ENCODE measurements at regions not wholly inside any gene's neighbourhood (a gene's known extent, or its start where the extent isn't known, plus 50 kb on each side); places are given as distances from the start of the nearest gene placed in this dataset.

- no peak for TF ChIP-seq GATA3 (IDR thresholded peaks at IDR 0.05; ENCODE audit: low read depth, low read length)
These were observed 94.5 kb upstream of the PTPN1 start for GRCh38 chr20:50415516-50416268.

DNA sequence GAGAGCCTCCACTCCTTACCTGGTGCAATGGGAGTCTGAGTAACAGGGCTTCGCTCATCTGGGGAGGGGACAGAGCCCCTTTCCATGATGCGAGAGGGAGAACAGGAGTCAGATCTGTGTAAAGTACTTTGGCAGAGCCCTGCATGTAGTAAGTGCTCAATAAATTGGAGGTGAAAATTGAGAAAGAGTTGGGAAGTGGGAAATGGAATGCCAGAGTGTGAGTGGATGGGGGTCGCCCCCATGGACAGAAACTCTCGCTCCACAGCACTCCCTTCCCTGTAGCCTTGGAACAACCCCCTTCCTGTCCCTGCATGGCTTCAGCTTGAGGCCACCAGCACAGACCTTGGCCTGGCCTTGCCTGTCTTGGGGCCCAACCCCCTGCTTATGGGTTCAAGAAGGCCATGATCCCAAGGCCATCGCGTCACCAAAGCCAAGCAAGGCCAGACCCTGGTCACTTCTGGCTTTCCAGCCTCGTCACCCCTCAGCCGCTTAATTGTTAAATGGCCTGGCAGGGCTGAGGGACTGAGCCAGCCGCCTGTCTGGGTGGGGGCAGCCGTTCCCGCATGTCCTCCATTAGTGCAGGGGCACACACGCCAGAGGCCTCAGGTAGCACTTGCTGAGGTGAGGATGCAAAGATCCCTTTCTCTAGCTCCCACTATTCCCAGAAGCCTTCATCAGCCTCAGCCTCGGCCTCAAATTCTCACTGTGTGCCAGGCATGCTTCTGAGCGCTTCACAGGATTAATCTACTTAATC lies 93.7 kb upstream of the PTPN1 start:
- TF ChIP-seq GATA3 (IDR thresholded peaks at IDR 0.05; ENCODE audit: low read depth, low read length) (no peak), GATA2 (IDR thresholded peaks at IDR 0.05; ENCODE audit: low read depth, low read length) (no peak)

GRCh38 chr20:50417023-50417329 lies 93.2 kb upstream of the PTPN1 start:
- no peak for TF ChIP-seq GATA2 (IDR thresholded peaks at IDR 0.05; ENCODE audit: low read depth, low read length)
- no peak for TF ChIP-seq GATA3 (IDR thresholded peaks at IDR 0.05; ENCODE audit: low read depth, low read length)

- TF ChIP-seq GATA2 (IDR thresholded peaks at IDR 0.05; ENCODE audit: low read depth, low read length) (no peak), GATA3 (IDR thresholded peaks at IDR 0.05; ENCODE audit: low read depth, low read length) (no peak)
These were observed 92.5 kb upstream of the PTPN1 start for GRCh38 chr20:50417484-50418235.

DNA sequence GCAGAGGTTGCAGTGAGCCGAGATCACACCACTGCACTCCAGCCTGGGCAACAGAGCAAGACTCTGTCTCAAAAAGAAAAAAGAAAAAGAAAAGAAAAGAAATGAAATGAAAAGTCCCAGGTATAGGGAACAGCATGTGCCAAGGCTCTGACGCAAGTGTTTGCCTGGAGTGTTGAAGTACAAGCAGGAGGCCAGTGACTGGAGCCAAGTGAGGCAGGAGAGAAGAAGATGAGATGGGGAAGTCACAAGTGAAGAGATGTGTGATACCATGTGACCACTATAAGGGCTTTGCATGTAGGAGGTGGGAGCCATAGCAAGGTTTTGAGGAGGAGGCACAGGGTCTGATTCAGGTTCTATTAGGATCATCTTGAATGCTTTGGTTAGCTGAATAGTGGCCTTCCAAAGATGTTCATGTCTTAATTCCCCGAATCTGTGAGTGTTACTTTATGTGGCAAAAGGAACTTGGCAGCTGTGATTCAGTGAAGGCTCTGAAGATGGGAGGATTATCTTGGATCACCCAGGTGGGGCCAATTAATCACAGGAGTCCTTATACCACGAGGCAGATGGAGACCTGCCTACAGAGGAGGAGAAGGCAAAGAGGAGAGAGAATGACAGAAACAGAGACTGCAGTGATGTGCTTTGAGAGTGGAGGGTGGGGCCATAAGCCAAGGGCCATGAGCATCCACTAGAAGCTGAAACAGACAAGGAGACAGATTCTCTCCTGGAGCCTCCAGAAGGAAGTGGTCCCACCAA lies 91.1 kb upstream of the PTPN1 start:
- TF ChIP-seq GATA2 (IDR thresholded peaks at IDR 0.05; ENCODE audit: low read depth, low read length) (no peak), GATA3 (IDR thresholded peaks at IDR 0.05; ENCODE audit: low read depth, low read length) (no peak)

DNA sequence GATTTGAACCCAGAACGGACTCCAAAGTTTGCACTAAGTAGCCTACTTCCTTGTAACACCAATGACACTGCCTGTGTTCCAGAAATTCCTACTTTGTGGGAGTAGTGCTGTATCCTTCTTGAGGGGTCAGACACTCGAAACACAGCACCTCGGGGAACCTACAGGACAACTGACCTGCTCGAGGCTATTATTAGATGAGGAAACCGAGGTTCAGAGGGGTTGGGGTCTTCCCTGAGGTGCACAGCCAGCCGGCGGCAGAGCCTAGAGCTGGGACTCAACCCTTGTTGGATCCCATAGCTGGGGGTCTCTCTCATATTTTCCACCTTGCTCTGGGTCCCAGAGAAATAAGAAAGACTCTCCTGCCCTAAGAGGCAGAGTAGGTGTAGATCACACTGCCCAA lies 89.8 kb upstream of the PTPN1 start:
- no peak for TF ChIP-seq GATA2 (IDR thresholded peaks at IDR 0.05; ENCODE audit: low read depth, low read length)
- no peak for TF ChIP-seq GATA3 (IDR thresholded peaks at IDR 0.05; ENCODE audit: low read depth, low read length)

GRCh38 chr20:50421356-50422340 lies 88.5 kb upstream of the PTPN1 start:
- no peak for TF ChIP-seq GATA2 (IDR thresholded peaks at IDR 0.05; ENCODE audit: low read depth, low read length)
- no peak for TF ChIP-seq GATA3 (IDR thresholded peaks at IDR 0.05; ENCODE audit: low read depth, low read length)

- TF ChIP-seq GATA2 (IDR thresholded peaks at IDR 0.05; ENCODE audit: low read depth, low read length) (no peak), GATA3 (IDR thresholded peaks at IDR 0.05; ENCODE audit: low read depth, low read length) (no peak)
These were observed 86.4 kb upstream of the PTPN1 start for GRCh38 chr20:50423758-50424157.

DNA sequence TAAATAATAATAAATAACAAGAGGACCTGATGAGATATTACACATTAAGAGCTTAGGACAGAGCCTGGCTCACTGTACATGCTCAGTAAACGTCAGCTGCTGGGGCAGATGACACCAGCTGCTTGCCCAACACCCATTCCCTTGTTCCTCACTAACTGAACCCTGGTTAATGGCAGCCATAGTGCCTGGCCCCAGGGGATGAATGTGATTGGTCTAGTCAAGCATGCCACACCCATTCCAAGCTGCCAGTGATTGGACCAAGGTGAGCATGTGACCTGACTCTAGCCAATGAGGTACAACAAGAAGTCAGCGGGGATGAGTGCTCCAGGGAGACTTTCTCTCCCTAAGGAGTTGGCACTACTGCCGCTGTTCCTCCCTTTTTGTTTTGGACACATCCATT lies 85.1 kb upstream of the PTPN1 start:
- TF ChIP-seq GATA3 (IDR thresholded peaks at IDR 0.05; ENCODE audit: low read depth, low read length): no peak
- no peak for TF ChIP-seq GATA2 (IDR thresholded peaks at IDR 0.05; ENCODE audit: low read depth, low read length)

GRCh38 chr20:50426866-50427718 lies 83.1 kb upstream of the PTPN1 start:
- no peak for TF ChIP-seq GATA3 (IDR thresholded peaks at IDR 0.05; ENCODE audit: low read depth, low read length)
- TF ChIP-seq GATA2 (IDR thresholded peaks at IDR 0.05; ENCODE audit: low read depth, low read length): no peak

DNA sequence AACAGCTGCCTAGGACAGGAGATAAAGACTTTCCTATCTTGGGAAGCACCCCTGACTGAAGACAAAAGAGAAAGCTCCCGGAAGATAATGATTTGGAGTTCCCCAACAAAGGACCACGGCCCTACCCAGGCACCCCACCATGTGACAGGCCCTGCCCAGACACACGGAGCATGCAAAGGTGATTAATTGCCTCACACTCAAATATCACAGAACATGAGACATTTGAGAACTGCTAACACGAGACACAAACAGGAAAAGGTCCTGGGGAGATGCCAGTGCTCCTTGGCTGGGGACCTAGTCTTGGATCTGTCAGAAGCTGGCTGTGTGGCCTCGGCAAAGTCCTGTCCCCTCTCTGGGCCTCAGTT lies 82.5 kb upstream of the PTPN1 start:
- no peak for TF ChIP-seq GATA3 (IDR thresholded peaks at IDR 0.05; ENCODE audit: low read depth, low read length)
- TF ChIP-seq GATA2 (IDR thresholded peaks at IDR 0.05; ENCODE audit: low read depth, low read length): no peak

DNA sequence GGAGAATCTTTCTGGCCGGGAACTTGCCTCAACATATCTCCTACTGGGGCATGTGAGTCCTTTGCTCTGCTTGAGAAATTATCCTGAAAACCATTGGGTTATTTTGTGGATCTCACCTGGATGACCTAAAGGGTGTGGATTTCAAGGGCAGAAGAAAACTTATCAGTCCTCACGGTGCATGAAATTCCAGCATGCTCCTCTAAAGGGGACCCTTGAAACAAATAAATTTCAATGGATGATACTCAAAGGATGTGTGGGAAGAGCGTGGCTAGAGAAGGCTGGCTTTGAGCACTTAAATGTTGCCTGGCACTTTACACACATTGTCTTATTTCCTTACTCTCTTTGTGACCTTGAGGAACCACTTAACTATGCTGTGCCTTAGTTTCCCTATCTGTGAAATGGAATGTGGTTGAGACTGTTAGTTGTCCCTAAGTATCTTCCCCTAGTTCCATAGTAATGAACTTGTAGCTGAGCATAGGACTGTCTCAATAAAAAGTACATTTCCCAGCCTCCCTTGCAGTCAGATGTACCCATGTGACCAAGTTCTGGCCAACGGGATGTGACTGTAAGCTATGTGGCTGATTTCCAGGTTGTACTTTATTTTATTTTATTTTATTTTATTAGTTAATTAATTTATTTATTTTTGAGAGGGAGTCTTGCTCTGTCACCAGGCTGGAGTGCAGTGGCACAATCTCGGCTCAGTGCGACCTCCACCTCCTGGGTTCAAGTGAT lies 81.9 kb upstream of the PTPN1 start:
- TF ChIP-seq GATA2 (IDR thresholded peaks at IDR 0.05; ENCODE audit: low read depth, low read length) (no peak), GATA3 (IDR thresholded peaks at IDR 0.05; ENCODE audit: low read depth, low read length) (no peak)
